Lower leg skin (tissue), 4 donors: ENCODE measurements at regions not wholly inside any gene's neighbourhood (a gene's known extent, or its start where the extent isn't known, plus 50 kb on each side); places are given as distances from the start of the nearest gene placed in this dataset.

Experiments used
- DNase-seq, 2 donors: peaks; one replicate each; pipeline ENCODE4 v3.0.0-alpha.2; 2019; ENCODE audit warnings: low spot score in 2 of 2
- H3K4me3 ChIP-seq: fragments of 200-600 bp; sonication (generic); 2 replicates; pipeline ENCODE4 v1.5.1; 2017; ENCODE audit warnings: mild to moderate bottlenecking, low read depth; ENCODE audit not compliant: poor library complexity, severe bottlenecking
- POLR2A ChIP-seq, 2 donors: fragments of 450-650 bp; IDR thresholded peaks; one replicate each; pipeline ENCODE4 v1.6.1; 2016 to 2017; ENCODE audit warnings: antibody characterized with exemption in 2 of 2, mild to moderate bottlenecking in 1 of 2, moderate library complexity in 1 of 2
- WGBS, 2 donors: methylation state at CpG; one replicate each; pipeline ENCODE4 v1.1.5; 2018; 5-methylcytosine and 5-hydroxymethylcytosine counted together
- intact Hi-C: fragments of 100-400 bp; cut with DNase I; formaldehyde crosslinking; loops from one replicate; pipeline ENCODE4 v1.15.0; 2023; ENCODE audit warnings: low total_unique reads
- TF ChIP-seq, protein P1 (sequence below), 3 donors: fragments of 450-650 bp; IDR thresholded peaks; one replicate each; pipeline ENCODE4 v1.5.1; 2016; ENCODE audit warnings: antibody characterized with exemption in 3 of 3, mild to moderate bottlenecking in 3 of 3, moderate library complexity in 2 of 3

DNA sequence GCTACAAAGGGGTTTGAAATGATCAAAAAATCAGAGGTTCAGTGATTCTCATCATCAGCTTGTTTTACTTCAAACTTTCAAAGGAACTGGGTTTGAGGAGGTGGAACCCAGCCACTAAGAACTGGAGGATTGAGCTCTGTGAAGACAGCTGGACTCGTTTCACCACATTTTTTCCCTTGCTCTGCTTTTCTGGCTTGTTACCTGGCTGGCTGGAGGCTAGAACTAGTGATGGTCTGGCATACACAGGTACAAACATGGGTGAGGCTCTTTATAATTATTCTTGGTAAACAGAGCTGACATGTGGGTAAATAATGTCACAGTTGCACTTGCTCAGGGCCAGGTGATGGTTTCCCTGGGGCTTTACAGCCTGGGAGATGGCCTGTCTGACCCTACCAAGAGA lies 352.5 kb downstream of the FGFR2 start:
- no peak overlapping the region for H3K4me3 ChIP-seq
- 38 to 52% methylated on average over 1 of the region's 1 CpG for WGBS, 2 donors
- DNase-seq = peak in 1 of 2 donors; percentile 50
- no peak for TF ChIP-seq POLR2A (IDR thresholded peaks at IDR 0.05)
- TF ChIP-seq, protein P1, sequence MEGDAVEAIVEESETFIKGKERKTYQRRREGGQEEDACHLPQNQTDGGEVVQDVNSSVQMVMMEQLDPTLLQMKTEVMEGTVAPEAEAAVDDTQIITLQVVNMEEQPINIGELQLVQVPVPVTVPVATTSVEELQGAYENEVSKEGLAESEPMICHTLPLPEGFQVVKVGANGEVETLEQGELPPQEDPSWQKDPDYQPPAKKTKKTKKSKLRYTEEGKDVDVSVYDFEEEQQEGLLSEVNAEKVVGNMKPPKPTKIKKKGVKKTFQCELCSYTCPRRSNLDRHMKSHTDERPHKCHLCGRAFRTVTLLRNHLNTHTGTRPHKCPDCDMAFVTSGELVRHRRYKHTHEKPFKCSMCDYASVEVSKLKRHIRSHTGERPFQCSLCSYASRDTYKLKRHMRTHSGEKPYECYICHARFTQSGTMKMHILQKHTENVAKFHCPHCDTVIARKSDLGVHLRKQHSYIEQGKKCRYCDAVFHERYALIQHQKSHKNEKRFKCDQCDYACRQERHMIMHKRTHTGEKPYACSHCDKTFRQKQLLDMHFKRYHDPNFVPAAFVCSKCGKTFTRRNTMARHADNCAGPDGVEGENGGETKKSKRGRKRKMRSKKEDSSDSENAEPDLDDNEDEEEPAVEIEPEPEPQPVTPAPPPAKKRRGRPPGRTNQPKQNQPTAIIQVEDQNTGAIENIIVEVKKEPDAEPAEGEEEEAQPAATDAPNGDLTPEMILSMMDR (IDR thresholded peaks at IDR 0.05) = no peak
- intact Hi-C loops = no loop called here

- intact Hi-C loops = no loop called here
- TF ChIP-seq, protein P1 (IDR thresholded peaks at IDR 0.05) = no peak
- no peak for TF ChIP-seq POLR2A (IDR thresholded peaks at IDR 0.05)
- 68 to 74% methylated on average over 6 of the region's 6 CpGs for WGBS, 2 donors
- no peak for DNase-seq
- no peak overlapping the region for H3K4me3 ChIP-seq
Observed at GRCh38 chr10:121248266-121248665, 350.0 kb downstream of the FGFR2 start.

- DNase-seq = no peak
- WGBS, 2 donors = 94 to 96% methylated on average over 6 of the region's 6 CpGs
- TF ChIP-seq, protein P1 (IDR thresholded peaks at IDR 0.05) = no peak
- TF ChIP-seq POLR2A (IDR thresholded peaks at IDR 0.05) = no peak
- intact Hi-C loops = no loop called here
- H3K4me3 ChIP-seq = no peak overlapping the region
Observed at GRCh38 chr10:121250995-121251764, 347.1 kb downstream of the FGFR2 start.

GRCh38 chr10:121252756-121253155 lies 345.5 kb downstream of the FGFR2 start:
- TF ChIP-seq POLR2A (IDR thresholded peaks at IDR 0.05) = no peak
- TF ChIP-seq, protein P1 (IDR thresholded peaks at IDR 0.05) = no peak
- no peak for DNase-seq
- intact Hi-C loops = no loop called here
- whole genome bisulfite sequencing, 2 donors = 65% methylated on average over 2 of the region's 2 CpGs
- H3K4me3 ChIP-seq = no peak overlapping the region

GRCh38 chr10:121260377-121260776 lies 337.9 kb downstream of the FGFR2 start:
- WGBS, 2 donors = 41 to 42% methylated on average over 1 of the region's 1 CpG
- H3K4me3 ChIP-seq = no peak overlapping the region
- no peak for DNase-seq
- intact Hi-C loops = no loop called here
- TF ChIP-seq, protein P1 (IDR thresholded peaks at IDR 0.05) = no peak
- no peak for TF ChIP-seq POLR2A (IDR thresholded peaks at IDR 0.05)

GRCh38 chr10:121261665-121262064 lies 336.6 kb downstream of the FGFR2 start:
- 89 to 95% methylated on average over 3 of the region's 3 CpGs for WGBS, 2 donors
- TF ChIP-seq, protein P1 (IDR thresholded peaks at IDR 0.05) = no peak
- TF ChIP-seq POLR2A (IDR thresholded peaks at IDR 0.05) = no peak
- intact Hi-C loops = no loop called here
- no peak overlapping the region for H3K4me3 ChIP-seq
- no peak for DNase-seq
